AG04449 (cell line): ENCODE measurements at regions not wholly inside any gene's neighbourhood (a gene's known extent, or its start where the extent isn't known, plus 50 kb on each side); places are given as distances from the start of the nearest gene placed in this dataset.

Source experiments
- CTCF ChIA-PET: fragments of 350-600 bp; formaldehyde crosslinking; extraction: SDS; loops from one replicate; lab custom pipeline; 2021; ENCODE audit warnings: antibody characterized with exemption; lab: Yijun Ruan, JAX
- POLR2A ChIA-PET: fragments of 400-600, 350-600 bp; formaldehyde crosslinking; extraction: SDS; loops from one replicate; lab custom pipeline; 2020; ENCODE audit warnings: antibody characterized with exemption, inconsistent platforms; lab: Yijun Ruan, JAX
- DNase-seq: peaks from one replicate; pipeline ENCODE4 v3.0.0-alpha.2; 2010; ENCODE audit warnings: low read depth, low spot score
- H3K4me3 ChIP-seq: 2 replicates; pipeline ENCODE4 v1.5.1; 2011; ENCODE audit warnings: low read depth, mild to moderate bottlenecking, control low read depth, low read length
- CTCF ChIP-seq: IDR thresholded peaks from one replicate; pipeline ENCODE4 v1.5.1; 2011; ENCODE audit warnings: mild to moderate bottlenecking, moderate library complexity, low read length, control low read depth, inconsistent platforms; ENCODE audit not compliant: insufficient read depth; ENCODE audit errors: missing control alignments

- ChIA-PET CTCF (no interaction called here), POLR2A (no interaction called here)
- TF ChIP-seq CTCF = no peak
- no peak for DNase-seq
- no peak overlapping the region for H3K4me3 ChIP-seq
Observed at GRCh38 chr6:96381246-96381645, 140.4 kb upstream of the UFL1 start.

DNA sequence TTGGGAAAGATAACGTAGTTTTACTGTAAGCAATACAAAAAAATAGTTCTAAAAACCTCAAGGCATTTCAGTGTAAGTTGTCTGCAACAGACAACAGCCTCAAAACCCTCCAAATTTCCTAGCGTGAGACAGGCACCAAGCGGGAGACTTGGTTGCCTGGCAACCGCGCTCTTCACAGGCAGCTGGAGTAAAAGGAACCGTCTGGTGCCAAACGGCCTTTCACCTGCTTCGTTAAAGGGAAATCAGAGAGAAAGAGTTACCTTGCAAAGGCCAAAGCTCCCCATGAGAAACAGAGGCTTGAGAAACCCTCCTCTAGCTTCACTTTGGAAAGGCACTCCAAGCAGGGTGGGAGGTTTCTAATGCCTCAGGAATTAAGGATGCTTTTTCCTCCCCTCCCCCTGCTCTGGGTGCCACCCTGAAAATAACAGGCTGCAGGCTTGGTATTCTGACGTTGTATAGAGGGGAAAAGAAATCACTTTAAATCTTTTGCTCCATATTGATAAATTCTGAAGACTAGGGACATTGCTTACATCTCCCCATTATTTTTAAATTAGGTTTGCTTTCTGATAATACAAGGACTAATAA, 129.7 kb upstream of the UFL1 start:
- ChIA-PET POLR2A (no interaction called here), CTCF (no interaction called here)
- no peak for TF ChIP-seq CTCF
- no peak overlapping the region for H3K4me3 ChIP-seq
- no peak for DNase-seq

GRCh38 chr6:96394727-96395126, 126.9 kb upstream of the UFL1 start:
- CTCF ChIA-PET = no interaction called here
- POLR2A ChIA-PET = no interaction called here
- no peak overlapping the region for H3K4me3 ChIP-seq
- DNase-seq = no peak
- no peak for TF ChIP-seq CTCF

DNA sequence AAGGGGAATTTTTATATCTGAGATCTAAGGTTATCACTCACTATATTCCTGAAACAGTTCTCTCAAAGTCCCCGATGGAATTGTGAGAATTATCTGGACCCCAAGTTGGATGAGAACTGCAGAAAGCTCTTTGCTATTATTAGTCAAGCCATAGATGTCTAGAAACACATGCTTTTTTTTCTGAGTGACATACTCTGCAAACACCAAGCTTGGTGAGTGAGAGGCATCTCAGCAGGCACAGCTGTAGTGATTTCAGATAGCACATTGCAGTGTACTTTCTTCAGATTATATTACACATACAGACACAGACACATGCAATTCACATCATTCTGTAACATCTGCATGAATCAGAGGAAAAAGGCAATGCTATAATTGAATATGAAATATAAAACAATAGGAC, 111.1 kb upstream of the UFL1 start:
- no peak for TF ChIP-seq CTCF
- DNase-seq = no peak
- H3K4me3 ChIP-seq = no peak overlapping the region
- POLR2A ChIA-PET = no interaction called here
- CTCF ChIA-PET = no interaction called here

GRCh38 chr6:96420294-96420693, 101.3 kb upstream of the UFL1 start:
- CTCF ChIA-PET = no interaction called here
- POLR2A ChIA-PET = no interaction called here
- no peak for TF ChIP-seq CTCF
- DNase-seq = no peak
- H3K4me3 ChIP-seq = no peak overlapping the region

DNA sequence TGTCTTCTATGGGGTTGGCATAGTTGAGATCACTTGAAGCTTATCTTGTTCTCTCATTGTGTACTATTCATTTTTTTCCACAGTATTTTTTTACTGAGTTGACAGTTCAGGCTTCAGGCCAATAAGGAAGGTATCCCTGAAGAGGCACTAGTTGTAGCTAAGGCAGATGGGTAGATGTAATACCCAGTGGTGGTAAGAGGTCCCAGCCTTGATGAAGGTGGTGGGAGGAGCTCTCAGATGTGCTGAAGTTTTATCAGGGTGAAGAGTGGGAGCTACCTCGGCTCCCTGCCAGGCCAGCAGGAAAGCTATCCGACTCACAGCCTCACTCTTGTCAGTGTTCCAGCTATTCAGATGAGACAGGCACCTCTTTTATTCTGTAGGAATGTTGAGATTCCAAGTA, 87.7 kb upstream of the UFL1 start:
- H3K4me3 ChIP-seq = no peak overlapping the region
- ChIA-PET POLR2A (no interaction called here), CTCF (no interaction called here)
- no peak for TF ChIP-seq CTCF
- DNase-seq = no peak
